ENCODE measurements at regions not wholly inside any gene's neighbourhood (a gene's known extent, or its start where the extent isn't known, plus 50 kb on each side); places are given as distances from the start of the nearest gene placed in this dataset.
"Not testable (repeated sequence)": the region's sequence is repeated elsewhere in the genome, so short reads cannot be mapped to it uniquely, and the experiment has no call there.

DNA sequence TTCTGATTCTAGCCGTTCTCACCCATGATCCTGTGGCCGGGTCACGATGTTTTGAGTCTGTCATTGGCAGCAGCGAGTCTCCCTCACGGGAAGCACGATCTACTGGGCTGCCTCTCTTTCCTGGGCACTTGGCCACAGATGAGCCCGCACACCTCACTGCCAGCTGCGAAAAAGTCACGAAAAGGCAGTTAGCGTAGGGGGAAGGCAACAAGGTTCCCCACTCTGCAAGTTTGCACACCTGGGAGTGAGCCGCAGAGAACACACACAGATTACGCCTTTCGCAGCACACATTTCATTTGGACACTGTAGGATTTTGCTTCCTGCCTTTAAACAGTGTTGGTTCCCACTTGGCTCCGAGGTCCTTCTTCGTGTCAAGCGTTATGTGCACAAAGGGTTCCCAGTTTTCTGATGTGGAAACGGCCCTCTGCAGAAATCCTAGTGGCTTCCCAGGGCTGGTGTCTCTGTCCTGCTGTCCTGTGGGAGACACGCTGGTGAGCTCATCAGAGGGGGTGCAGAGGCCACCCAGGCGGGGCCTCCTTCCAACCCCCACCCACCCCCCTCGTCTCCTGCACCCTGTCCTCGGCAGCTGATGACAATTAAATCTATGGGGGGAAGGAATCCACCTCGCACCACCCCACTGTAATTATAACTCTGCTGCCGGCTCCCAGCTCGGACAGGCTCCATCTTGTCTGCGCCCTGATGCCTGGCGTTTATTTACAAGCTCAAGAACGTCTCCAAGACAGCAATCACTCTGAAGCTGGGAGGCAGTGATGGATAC, 157.3 kb upstream of the SALL3 start:
- TF ChIP-seq YY1 (IDR thresholded peaks at IDR 0.05; ENCODE audit: insufficient read depth, insufficient read length) (no peak), ZNF274 (IDR thresholded peaks at IDR 0.05; ENCODE audit: low read depth, low read length) (no peak), SUZ12 (IDR thresholded peaks at IDR 0.05; ENCODE audit: extremely low read depth, insufficient read depth, insufficient read length) (no peak)
- H3K36me3 ChIP-seq (ENCODE audit: insufficient read depth, insufficient read length, low read length) = no peaks in the 10 kb centered on the region
- no peak overlapping the region for H3K4me3 ChIP-seq (ENCODE audit: insufficient read length, low read depth)
- DNase-seq (ENCODE audit: low read depth, low spot score) = no peak
- H3K9me3 ChIP-seq (ENCODE audit: insufficient read depth, low read length) = peaks cover 9% of the 10 kb centered on the region
- H3K9ac ChIP-seq (ENCODE audit: insufficient read length, low read depth) = no peak overlapping the region
- peaks cover 4% of the 10 kb centered on the region for H3K4me1 ChIP-seq (ENCODE audit: insufficient read depth, insufficient read length)
- H3K27me3 ChIP-seq (ENCODE audit: insufficient read depth, insufficient read length) = peaks cover 2% of the 10 kb centered on the region

- Histone ChIP-seq H3K9me3 (ENCODE audit: insufficient read depth, low read length) (peaks cover 9% of the 10 kb centered on the region), H3K9ac (ENCODE audit: insufficient read length, low read depth) (no peak overlapping the region), H3K36me3 (ENCODE audit: insufficient read depth, insufficient read length, low read length) (no peaks in the 10 kb centered on the region), H3K4me1 (ENCODE audit: insufficient read depth, insufficient read length) (peaks cover 4% of the 10 kb centered on the region), H3K27me3 (ENCODE audit: insufficient read depth, insufficient read length) (peaks cover 2% of the 10 kb centered on the region), H3K4me3 (ENCODE audit: insufficient read length, low read depth) (no peak overlapping the region)
- TF ChIP-seq SUZ12 (IDR thresholded peaks at IDR 0.05; ENCODE audit: extremely low read depth, insufficient read depth, insufficient read length) (no peak), ZNF274 (IDR thresholded peaks at IDR 0.05; ENCODE audit: low read depth, low read length) (no peak), YY1 (IDR thresholded peaks at IDR 0.05; ENCODE audit: insufficient read depth, insufficient read length) (no peak)
- no peak for DNase-seq (ENCODE audit: low read depth, low spot score)
These were observed 156.7 kb upstream of the SALL3 start for GRCh38 chr18:78822949-78823285.

GRCh38 chr18:78825168-78825567, 154.4 kb upstream of the SALL3 start:
- H3K36me3 ChIP-seq (ENCODE audit: insufficient read depth, insufficient read length, low read length) = no peaks in the 10 kb centered on the region
- TF ChIP-seq SUZ12 (IDR thresholded peaks at IDR 0.05; ENCODE audit: extremely low read depth, insufficient read depth, insufficient read length) (no peak), YY1 (IDR thresholded peaks at IDR 0.05; ENCODE audit: insufficient read depth, insufficient read length) (no peak), ZNF274 (IDR thresholded peaks at IDR 0.05; ENCODE audit: low read depth, low read length) (no peak)
- no peak overlapping the region for H3K4me3 ChIP-seq (ENCODE audit: insufficient read length, low read depth)
- H3K9me3 ChIP-seq (ENCODE audit: insufficient read depth, low read length) = peaks cover 9% of the 10 kb centered on the region
- peaks cover 2% of the 10 kb centered on the region for H3K27me3 ChIP-seq (ENCODE audit: insufficient read depth, insufficient read length)
- H3K9ac ChIP-seq (ENCODE audit: insufficient read length, low read depth) = no peak overlapping the region
- H3K4me1 ChIP-seq (ENCODE audit: insufficient read depth, insufficient read length) = peaks cover 4% of the 10 kb centered on the region
- DNase-seq (ENCODE audit: low read depth, low spot score) = no peak

DNA sequence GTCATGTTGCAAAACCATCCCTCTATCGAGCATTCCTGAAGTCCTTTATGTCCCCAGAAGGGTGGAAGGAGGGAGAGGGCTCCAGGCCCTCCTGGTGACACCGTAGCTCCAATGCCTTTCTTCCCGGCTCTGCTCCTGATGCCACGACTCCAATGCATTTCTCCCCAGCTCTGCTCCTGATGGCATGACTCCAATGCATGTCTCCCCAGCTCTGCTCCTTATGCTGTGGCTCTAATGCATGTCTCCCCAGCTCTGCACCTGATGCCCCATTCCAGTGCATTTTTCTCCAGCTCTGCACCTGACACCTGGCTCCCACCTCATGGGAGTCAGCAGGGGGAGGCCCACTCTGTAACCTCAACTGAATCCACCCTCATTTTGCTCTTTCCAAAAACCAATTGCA, 153.0 kb upstream of the SALL3 start:
- no peak overlapping the region for H3K4me3 ChIP-seq (ENCODE audit: insufficient read length, low read depth)
- no peaks in the 10 kb centered on the region for H3K4me1 ChIP-seq (ENCODE audit: insufficient read depth, insufficient read length)
- H3K27me3 ChIP-seq (ENCODE audit: insufficient read depth, insufficient read length) = no peaks in the 10 kb centered on the region
- no peak overlapping the region for H3K9ac ChIP-seq (ENCODE audit: insufficient read length, low read depth)
- peaks cover 12% of the 10 kb centered on the region for H3K9me3 ChIP-seq (ENCODE audit: insufficient read depth, low read length)
- no peaks in the 10 kb centered on the region for H3K36me3 ChIP-seq (ENCODE audit: insufficient read depth, insufficient read length, low read length)
- TF ChIP-seq YY1 (IDR thresholded peaks at IDR 0.05; ENCODE audit: insufficient read depth, insufficient read length) (no peak), ZNF274 (IDR thresholded peaks at IDR 0.05; ENCODE audit: low read depth, low read length) (no peak), SUZ12 (IDR thresholded peaks at IDR 0.05; ENCODE audit: extremely low read depth, insufficient read depth, insufficient read length) (no peak)
- no peak for DNase-seq (ENCODE audit: low read depth, low spot score)

DNA sequence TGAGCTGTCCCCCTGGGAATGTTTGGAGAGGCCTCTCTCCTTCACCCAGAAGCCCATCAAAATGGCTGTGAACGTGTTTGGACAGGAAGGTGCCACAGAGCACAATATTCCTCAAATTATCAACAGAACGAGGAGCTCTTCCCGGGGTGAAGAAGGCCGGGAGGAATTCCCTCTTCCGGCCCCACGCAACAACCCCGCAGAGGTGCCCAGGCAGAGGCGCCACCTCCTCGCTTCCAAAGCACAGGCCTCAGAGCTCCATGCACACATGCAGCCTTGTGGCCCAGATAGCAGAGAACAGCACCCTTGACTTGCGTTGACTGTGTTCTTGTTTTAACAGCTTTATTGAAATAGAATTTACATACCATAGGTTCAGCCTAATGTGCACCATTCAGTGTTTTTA, 152.5 kb upstream of the SALL3 start:
- Histone ChIP-seq H3K27me3 (ENCODE audit: insufficient read depth, insufficient read length) (no peaks in the 10 kb centered on the region), H3K4me1 (ENCODE audit: insufficient read depth, insufficient read length) (no peaks in the 10 kb centered on the region), H3K4me3 (ENCODE audit: insufficient read length, low read depth) (no peak overlapping the region), H3K36me3 (ENCODE audit: insufficient read depth, insufficient read length, low read length) (no peaks in the 10 kb centered on the region), H3K9me3 (ENCODE audit: insufficient read depth, low read length) (peaks cover 13% of the 10 kb centered on the region), H3K9ac (ENCODE audit: insufficient read length, low read depth) (no peak overlapping the region)
- DNase-seq (ENCODE audit: low read depth, low spot score) = no peak
- TF ChIP-seq SUZ12 (IDR thresholded peaks at IDR 0.05; ENCODE audit: extremely low read depth, insufficient read depth, insufficient read length) (no peak), YY1 (IDR thresholded peaks at IDR 0.05; ENCODE audit: insufficient read depth, insufficient read length) (no peak), ZNF274 (IDR thresholded peaks at IDR 0.05; ENCODE audit: low read depth, low read length) (no peak)

DNA sequence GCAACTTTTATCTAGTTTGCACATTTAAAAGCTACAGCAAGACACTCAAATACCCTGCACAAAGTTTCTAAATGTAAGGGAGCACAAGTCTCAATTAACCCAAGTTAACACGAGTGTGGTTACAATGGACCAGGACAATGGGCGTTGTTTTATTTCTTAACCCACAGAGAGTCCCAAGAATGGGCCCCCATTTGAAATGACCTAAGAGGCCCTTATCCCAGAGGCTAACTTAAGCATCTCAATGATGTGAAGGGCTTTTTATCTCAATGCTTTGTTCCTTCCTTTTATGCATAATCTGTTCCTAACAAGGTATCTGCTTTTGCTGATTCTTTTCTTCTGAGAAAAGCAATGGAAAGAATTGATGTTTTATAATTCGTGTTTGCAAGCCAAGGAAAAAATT, 151.5 kb upstream of the SALL3 start:
- Histone ChIP-seq H3K4me1 (ENCODE audit: insufficient read depth, insufficient read length) (no peaks in the 10 kb centered on the region), H3K9ac (ENCODE audit: insufficient read length, low read depth) (no peak overlapping the region), H3K27me3 (ENCODE audit: insufficient read depth, insufficient read length) (no peaks in the 10 kb centered on the region), H3K36me3 (ENCODE audit: insufficient read depth, insufficient read length, low read length) (no peaks in the 10 kb centered on the region), H3K9me3 (ENCODE audit: insufficient read depth, low read length) (peaks cover 8% of the 10 kb centered on the region), H3K4me3 (ENCODE audit: insufficient read length, low read depth) (no peak overlapping the region)
- DNase-seq (ENCODE audit: low read depth, low spot score) = no peak
- TF ChIP-seq SUZ12 (IDR thresholded peaks at IDR 0.05; ENCODE audit: extremely low read depth, insufficient read depth, insufficient read length) (no peak), ZNF274 (IDR thresholded peaks at IDR 0.05; ENCODE audit: low read depth, low read length) (no peak), YY1 (IDR thresholded peaks at IDR 0.05; ENCODE audit: insufficient read depth, insufficient read length) (no peak)

DNA sequence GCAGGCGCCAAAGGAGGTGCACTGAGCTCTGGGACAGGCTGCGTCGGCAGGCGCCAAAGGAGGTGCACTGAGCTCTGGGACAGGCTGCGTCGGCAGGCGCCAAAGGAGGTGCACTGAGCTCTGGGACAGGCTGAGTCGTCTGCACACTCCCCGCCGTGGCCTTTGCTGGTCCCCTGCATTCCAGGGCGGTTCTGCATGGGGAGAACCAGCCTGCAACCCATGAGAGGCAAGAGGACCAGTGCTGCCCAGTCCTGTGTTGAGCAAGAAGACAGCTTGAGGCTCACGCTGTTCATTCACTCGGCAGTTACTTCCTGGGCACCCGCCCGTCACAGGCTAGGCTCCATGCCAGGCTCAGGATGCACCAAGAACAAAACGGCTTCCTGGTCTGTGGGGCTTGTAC, 150.6 kb upstream of the SALL3 start:
- not testable (repeated sequence) for H3K9me3 ChIP-seq (ENCODE audit: insufficient read depth, low read length); H3K36me3 ChIP-seq (ENCODE audit: insufficient read depth, insufficient read length, low read length); H3K9ac ChIP-seq (ENCODE audit: insufficient read length, low read depth); H3K27me3 ChIP-seq (ENCODE audit: insufficient read depth, insufficient read length); H3K4me1 ChIP-seq (ENCODE audit: insufficient read depth, insufficient read length); H3K4me3 ChIP-seq (ENCODE audit: insufficient read length, low read depth); DNase-seq (ENCODE audit: low read depth, low spot score)
